Ovary (tissue), 7 donors: ENCODE measurements at regions not wholly inside any gene's neighbourhood (a gene's known extent, or its start where the extent isn't known, plus 50 kb on each side); places are given as distances from the start of the nearest gene placed in this dataset.
A peak's percentile ranks its signal among the peaks of the same experiment; 100 is the strongest.
"Not testable (repeated sequence)": the region's sequence is repeated elsewhere in the genome, so short reads cannot be mapped to it uniquely, and the experiment has no call there.

Source experiments
- DNase-seq, 5 donors: peaks; one replicate each; pipeline ENCODE4 v3.0.0-alpha.2; 2019 to 2020
- H3K27ac ChIP-seq, 2 donors: fragments of 200-600 bp; one replicate each; pipeline versions ENCODE4 v1.5.1 to v1.8.0; 2019 to 2022
- H3K27me3 ChIP-seq: fragments of 200-600 bp; one replicate; pipeline ENCODE4 v1.8.0; 2022
- H3K36me3 ChIP-seq: fragments of 200-600 bp; sonication (generic); one replicate; pipeline ENCODE4 v1.5.1; 2019
- H3K4me1 ChIP-seq: one replicate; pipeline ENCODE4 v1.8.1; 2013; ENCODE audit warnings: mild to moderate bottlenecking, moderate library complexity; ENCODE audit not compliant: insufficient read depth
- H3K4me3 ChIP-seq: fragments of 200-600 bp; sonication (generic); one replicate; pipeline ENCODE4 v1.5.1; 2017
- H3K9me3 ChIP-seq, 2 donors: fragments of 200-600 bp in 1 of 2; sonication (generic) in 1 of 2; one replicate each; pipeline versions ENCODE4 v1.5.1 to v1.8.1; 2013 to 2019; ENCODE audit warnings: mild to moderate bottlenecking in 1 of 2, moderate library complexity in 1 of 2
- CTCF ChIP-seq, 3 donors: fragments of 450-650 bp in 2 of 3; fragments of 200-600 bp in 1 of 3; IDR thresholded peaks; one replicate each; pipeline versions ENCODE4 v1.5.1 to v1.8.0; 2016 to 2022; ENCODE audit warnings: antibody characterized with exemption in 3 of 3, mild to moderate bottlenecking in 1 of 3
- EP300 ChIP-seq: sonication (generic); formaldehyde crosslinking; IDR thresholded peaks from one replicate; pipeline ENCODE4 v1.6.1; 2017; ENCODE audit warnings: antibody characterized with exemption
- POLR2A ChIP-seq: fragments of 450-650 bp; IDR thresholded peaks from one replicate; pipeline ENCODE4 v1.6.1; 2017; ENCODE audit warnings: antibody characterized with exemption, mild to moderate bottlenecking, moderate library complexity
- WGBS, 3 donors: extraction: QIAGEN DNeasy Blood & Tissue Kit in 1 of 3; methylation state at CpG; one replicate each; pipeline versions ENCODE4 v1.1.5 to v1.1.7; 2013 to 2017; 5-methylcytosine and 5-hydroxymethylcytosine counted together
- intact Hi-C, 4 donors: fragments of 100-400 bp; cut with DNase I; formaldehyde crosslinking; loops; one replicate each; pipeline versions ENCODE4 v1.11.0 to v1.15.1; 2022 to 2023
- donor health status: DM: no; HTN: no; CAD: no; lungs with moderate emphysema.
- donor health status: DM: no; HTN: no; CAD: no.
- donor health status: Bipolar disorder and iron deficiency.
- donor health status: DM: no; HTN: no; CAD: no.
- donor health status: DM: yes; HTN: yes; CAD: no.

- intact Hi-C loops, result no loop called here
- WGBS, 3 donors, result 52 to 70% (median 61%) methylated on average over 2 of the region's 2 CpGs
- Histone ChIP-seq H3K9me3 (no peaks in the 10 kb centered on the region), H3K27me3 (no peaks in the 10 kb centered on the region), H3K4me3 (no peak overlapping the region), H3K36me3 (no peaks in the 10 kb centered on the region), H3K4me1 (no peaks in the 10 kb centered on the region), H3K27ac (no peak overlapping the region)
- TF ChIP-seq POLR2A (no peak), CTCF (IDR thresholded peaks at IDR 0.05) (no peak)
- no peak for DNase-seq
These were observed 137.8 kb upstream of the MYRIP start for GRCh38 chr3:39671600-39671999.

GRCh38 chr3:39705351-39705900 lies 104.0 kb upstream of the MYRIP start:
- Histone ChIP-seq H3K27me3 (no peaks in the 10 kb centered on the region), H3K4me1 (no peaks in the 10 kb centered on the region), H3K27ac (no peak overlapping the region), H3K9me3 (no peaks in the 10 kb centered on the region), H3K4me3 (no peak overlapping the region), H3K36me3 (no peaks in the 10 kb centered on the region)
- DNase-seq, result no peak
- intact Hi-C loops, result loop anchor here in 3 of 4 donors (5.0 to 10.0 kb wide), 2 partner anchors 469 to 472 kb away; no protein-coding TSS in a partner anchor
- WGBS, 3 donors, result 64 to 79% (median 67%) methylated on average over 1 of the region's 1 CpG
- TF ChIP-seq CTCF (IDR thresholded peaks at IDR 0.05) (no peak), POLR2A (no peak), EP300 (no peak)

- no peak for DNase-seq
- Histone ChIP-seq H3K27ac (no peak overlapping the region), H3K36me3 (no peaks in the 10 kb centered on the region), H3K4me1 (no peaks in the 10 kb centered on the region), H3K4me3 (no peak overlapping the region), H3K9me3 (no peaks in the 10 kb centered on the region), H3K27me3 (no peaks in the 10 kb centered on the region)
- TF ChIP-seq POLR2A, result no peak
- peak in 2 of 3 donors; percentile 16 to 51 for TF ChIP-seq CTCF (IDR thresholded peaks at IDR 0.05)
- no peak for TF ChIP-seq EP300
- intact Hi-C loops, result loop anchor here in 3 of 4 donors (5.0 to 10.0 kb wide), 2 partner anchors 467 to 470 kb away; no protein-coding TSS in a partner anchor
- 24 to 31% (median 24%) methylated on average over 5 of the region's 5 CpGs for WGBS, 3 donors
These were observed 102.0 kb upstream of the MYRIP start for GRCh38 chr3:39707314-39707909.

GRCh38 chr3:39712413-39713048 lies 96.9 kb upstream of the MYRIP start:
- 93 to 95% (median 94%) methylated on average over 4 of the region's 4 CpGs for WGBS, 3 donors
- Histone ChIP-seq H3K27ac (no peak overlapping the region), H3K27me3 (no peaks in the 10 kb centered on the region), H3K4me1 (no peaks in the 10 kb centered on the region), H3K4me3 (no peak overlapping the region), H3K9me3 (no peaks in the 10 kb centered on the region), H3K36me3 (no peaks in the 10 kb centered on the region)
- TF ChIP-seq EP300, result no peak
- no peak for TF ChIP-seq CTCF (IDR thresholded peaks at IDR 0.05)
- TF ChIP-seq POLR2A, result no peak
- intact Hi-C loops, result no loop called here
- DNase-seq, result no peak

- DNase-seq, H3K9me3 ChIP-seq, H3K4me1 ChIP-seq, intact Hi-C loops, H3K27ac ChIP-seq, H3K27me3 ChIP-seq, H3K4me3 ChIP-seq, H3K36me3 ChIP-seq: not testable (repeated sequence)
- WGBS, 3 donors, result 93 to 94% (median 94%) methylated on average over 16 to 24 of the region's 24 CpGs
These were observed 96.1 kb upstream of the MYRIP start for GRCh38 chr3:39713341-39713740.
